Skeletal muscle tissue (tissue), 3 donors: ENCODE measurements at regions not wholly inside any gene's neighbourhood (a gene's known extent, or its start where the extent isn't known, plus 50 kb on each side); places are given as distances from the start of the nearest gene placed in this dataset.
"Not testable (repeated sequence)": the region's sequence is repeated elsewhere in the genome, so short reads cannot be mapped to it uniquely, and the experiment has no call there.

Experiments
- H3K27ac ChIP-seq: one replicate; pipeline ENCODE4 v1.7.0; 2013; ENCODE audit warnings: mild to moderate bottlenecking, low read depth, low read length, inconsistent platforms
- H3K27me3 ChIP-seq, 3 donors: one replicate each; pipeline ENCODE4 v1.7.0; 2013; ENCODE audit warnings: low read length in 3 of 3; ENCODE audit not compliant: control insufficient read depth in 3 of 3, insufficient read depth in 3 of 3
- H3K36me3 ChIP-seq, 3 donors: one replicate each; pipeline ENCODE4 v1.7.0; 2013; ENCODE audit warnings: low read length in 3 of 3; ENCODE audit not compliant: control insufficient read depth in 3 of 3, insufficient read depth in 3 of 3
- H3K4me1 ChIP-seq, 3 donors: one replicate each; pipeline ENCODE4 v1.7.0; 2013; ENCODE audit warnings: low read length in 3 of 3, mild to moderate bottlenecking in 3 of 3; ENCODE audit not compliant: control insufficient read depth in 3 of 3, insufficient read depth in 3 of 3
- H3K4me3 ChIP-seq, 3 donors: one replicate each; pipeline ENCODE4 v1.7.0; 2013; ENCODE audit warnings: low read length in 3 of 3
- H3K9ac ChIP-seq, 3 donors: one replicate each; pipeline ENCODE4 v1.7.0; 2013; ENCODE audit warnings: low read length in 3 of 3, mild to moderate bottlenecking in 3 of 3, moderate library complexity in 2 of 3, low read depth in 1 of 3
- H3K9me3 ChIP-seq, 3 donors: one replicate each; pipeline ENCODE4 v1.7.0; 2013; ENCODE audit warnings: low read length in 3 of 3; ENCODE audit not compliant: control insufficient read depth in 3 of 3
- donor health status: Osteomylitis.

GRCh38 chr10:106347547-106347946 is 817.0 kb downstream of the SORCS1 start:
- H3K4me1 ChIP-seq: no peaks in the 10 kb centered on the region
- H3K4me3 ChIP-seq: no peak overlapping the region
- no peak overlapping the region for H3K9ac ChIP-seq
- no peaks in the 10 kb centered on the region for H3K27me3 ChIP-seq
- H3K36me3 ChIP-seq: no peaks in the 10 kb centered on the region
- no peaks in the 10 kb centered on the region for H3K9me3 ChIP-seq
- no peak overlapping the region for H3K27ac ChIP-seq

- H3K27ac ChIP-seq, H3K36me3 ChIP-seq, H3K9ac ChIP-seq, H3K4me1 ChIP-seq, H3K9me3 ChIP-seq, H3K27me3 ChIP-seq, H3K4me3 ChIP-seq: not testable (repeated sequence)
These were observed 821.0 kb downstream of the SORCS1 start for GRCh38 chr10:106343539-106343938.

- H3K4me3 ChIP-seq: no peak overlapping the region
- no peaks in the 10 kb centered on the region for H3K27me3 ChIP-seq
These were observed 823.1 kb downstream of the SORCS1 start for GRCh38 chr10:106341356-106341755.

GRCh38 chr10:106338486-106338885 is 826.0 kb downstream of the SORCS1 start:
- no peak overlapping the region for H3K9ac ChIP-seq
- no peak overlapping the region for H3K27ac ChIP-seq
- no peaks in the 10 kb centered on the region for H3K36me3 ChIP-seq
- no peaks in the 10 kb centered on the region for H3K27me3 ChIP-seq
- H3K4me1 ChIP-seq: no peaks in the 10 kb centered on the region
- no peak overlapping the region for H3K4me3 ChIP-seq
- H3K9me3 ChIP-seq: no peaks in the 10 kb centered on the region

More at GRCh38 chr10:106341356-106341755, 823.1 kb downstream of the SORCS1 start:
- Histone ChIP-seq H3K9me3 (no peaks in the 10 kb centered on the region), H3K36me3 (no peaks in the 10 kb centered on the region), H3K4me1 (no peaks in the 10 kb centered on the region), H3K9ac (no peak overlapping the region), H3K27ac (no peak overlapping the region)

GRCh38 chr10:106336874-106337273 is 827.6 kb downstream of the SORCS1 start:
- no peak overlapping the region for H3K9ac ChIP-seq
- H3K4me1 ChIP-seq: no peaks in the 10 kb centered on the region
- H3K9me3 ChIP-seq: no peaks in the 10 kb centered on the region
- H3K27me3 ChIP-seq: no peaks in the 10 kb centered on the region
- H3K36me3 ChIP-seq: no peaks in the 10 kb centered on the region
- no peak overlapping the region for H3K27ac ChIP-seq
- H3K4me3 ChIP-seq: no peak overlapping the region

GRCh38 chr10:106327747-106328146 is 836.8 kb downstream of the SORCS1 start:
- Histone ChIP-seq H3K4me1 (no peaks in the 10 kb centered on the region), H3K9me3 (peaks cover 2 to 6% (median 4%) of the 10 kb centered on the region in 3 donors), H3K4me3 (no peak overlapping the region), H3K27me3 (no peaks in the 10 kb centered on the region), H3K27ac (no peak overlapping the region), H3K36me3 (no peaks in the 10 kb centered on the region), H3K9ac (no peak overlapping the region)

- Histone ChIP-seq H3K36me3 (no peaks in the 10 kb centered on the region), H3K27me3 (no peaks in the 10 kb centered on the region), H3K9ac (no peak overlapping the region), H3K27ac (no peak overlapping the region), H3K4me3 (no peak overlapping the region), H3K4me1 (no peaks in the 10 kb centered on the region), H3K9me3 (peaks cover 0 to under 1% (median 0%) of the 10 kb centered on the region in 3 donors)
These were observed 843.6 kb downstream of the SORCS1 start for GRCh38 chr10:106320876-106321275.

- H3K27me3 ChIP-seq: no peaks in the 10 kb centered on the region
- no peak overlapping the region for H3K9ac ChIP-seq
- no peaks in the 10 kb centered on the region for H3K4me1 ChIP-seq
- H3K36me3 ChIP-seq: no peaks in the 10 kb centered on the region
- H3K4me3 ChIP-seq: no peak overlapping the region
- no peak overlapping the region for H3K27ac ChIP-seq
- no peaks in the 10 kb centered on the region for H3K9me3 ChIP-seq
These were observed 844.4 kb downstream of the SORCS1 start for GRCh38 chr10:106320078-106320477.

GRCh38 chr10:106317554-106317953 is 847.0 kb downstream of the SORCS1 start:
- Histone ChIP-seq H3K36me3 (no peaks in the 10 kb centered on the region), H3K9ac (no peak overlapping the region), H3K4me1 (no peaks in the 10 kb centered on the region), H3K4me3 (no peak overlapping the region), H3K9me3 (no peaks in the 10 kb centered on the region), H3K27me3 (no peaks in the 10 kb centered on the region), H3K27ac (no peak overlapping the region)

GRCh38 chr10:106313041-106313440 is 851.5 kb downstream of the SORCS1 start:
- H3K9ac ChIP-seq: no peak overlapping the region
- no peaks in the 10 kb centered on the region for H3K9me3 ChIP-seq
- no peaks in the 10 kb centered on the region for H3K4me1 ChIP-seq
- no peak overlapping the region for H3K27ac ChIP-seq
- no peaks in the 10 kb centered on the region for H3K27me3 ChIP-seq
- no peaks in the 10 kb centered on the region for H3K36me3 ChIP-seq
- H3K4me3 ChIP-seq: no peak overlapping the region

GRCh38 chr10:106312087-106312486 is 852.4 kb downstream of the SORCS1 start:
- no peak overlapping the region for H3K27ac ChIP-seq
- H3K4me3 ChIP-seq: no peak overlapping the region
- H3K36me3 ChIP-seq: no peaks in the 10 kb centered on the region
- H3K9me3 ChIP-seq: no peaks in the 10 kb centered on the region
- no peaks in the 10 kb centered on the region for H3K4me1 ChIP-seq
- H3K9ac ChIP-seq: no peak overlapping the region
- no peaks in the 10 kb centered on the region for H3K27me3 ChIP-seq
